OCI-LY3 (cell line): ENCODE measurements at regions not wholly inside any gene's neighbourhood (a gene's known extent, or its start where the extent isn't known, plus 50 kb on each side); places are given as distances from the start of the nearest gene placed in this dataset.

Experiments
- H2AFZ ChIP-seq: fragments of 200-600, 300-600 bp; shearing (Covaris generic); 2 replicates; pipeline ENCODE4 v1.6.0; 2014; ENCODE audit warnings: antibody characterized with exemption, low read depth, low read length
- H3K27ac ChIP-seq: fragments of 200-600, 300-600 bp; sonication (generic); 2 replicates; pipeline ENCODE4 v1.5.1; 2014; ENCODE audit warnings: mild to moderate bottlenecking, low read length, moderate library complexity, mixed read lengths
- H3K27me3 ChIP-seq: fragments of 200-600, 300-600 bp; sonication (generic); 2 replicates; pipeline ENCODE4 v1.6.1; 2014; ENCODE audit warnings: low read depth, low read length, mixed read lengths
- H3K36me3 ChIP-seq: fragments of 200-600, 300-600 bp; sonication (generic); replicated peaks from 2 replicates; pipeline ENCODE3; 2014; ENCODE audit warnings: low read depth, low read length, mixed read lengths
- H3K4me1 ChIP-seq: fragments of 300-600, 200-600 bp; sonication (generic); 2 replicates; pipeline ENCODE4 v1.6.1; 2014; ENCODE audit warnings: low read length, mixed read lengths
- H3K4me2 ChIP-seq: fragments of 200-600, 300-600 bp; sonication (generic); 2 replicates; pipeline ENCODE4 v1.6.1; 2014; ENCODE audit warnings: low read length, mixed read lengths
- H3K4me3 ChIP-seq: fragments of 300-600, 200-600 bp; sonication (generic); 2 replicates; pipeline ENCODE4 v1.5.1; 2014; ENCODE audit warnings: antibody characterized with exemption, mild to moderate bottlenecking, low read length, moderate library complexity
- H3K79me2 ChIP-seq: fragments of 300-600, 200-600 bp; shearing (Covaris generic); 2 replicates; pipeline ENCODE4 v1.6.1; 2014; ENCODE audit warnings: mild to moderate bottlenecking, low read length, mixed read lengths
- H3K9ac ChIP-seq: fragments of 300-600, 200-600 bp; shearing (Covaris generic); 2 replicates; pipeline ENCODE4 v1.6.0; 2014; ENCODE audit warnings: mild to moderate bottlenecking, low read length, moderate library complexity
- H3K9me3 ChIP-seq: fragments of 200-600, 300-600 bp; shearing (Covaris generic); 2 replicates; pipeline ENCODE4 v1.6.1; 2014; ENCODE audit warnings: low read length, mixed read lengths; ENCODE audit not compliant: insufficient read depth
- H4K20me1 ChIP-seq: fragments of 200-600, 300-600 bp; sonication (generic); 2 replicates; pipeline ENCODE4 v1.6.1; 2016; ENCODE audit warnings: low read length, mixed read lengths; ENCODE audit not compliant: insufficient read depth
- CTCF ChIP-seq: fragments of 200-600, 300-600 bp; sonication (generic); IDR thresholded peaks from 2 replicates; pipeline ENCODE4 v1.5.1; 2014; ENCODE audit warnings: antibody characterized with exemption, low read length, low read depth
- EZH2phosphoT487 ChIP-seq: fragments of 200-600 bp; shearing (Covaris generic); IDR thresholded peaks from 2 replicates; pipeline ENCODE4 v1.6.1; 2018; ENCODE audit warnings: antibody characterized with exemption, mixed run types, low read depth

- Histone ChIP-seq H3K9ac (no peak overlapping the region), H3K79me2 (no peaks in the 10 kb centered on the region), H2AFZ (no peak overlapping the region), H3K9me3 (no peaks in the 10 kb centered on the region), H4K20me1 (no peaks in the 10 kb centered on the region), H3K4me3 (no peak overlapping the region), H3K27me3 (no peaks in the 10 kb centered on the region), H3K27ac (no peak overlapping the region), H3K4me2 (no peak overlapping the region), H3K4me1 (no peaks in the 10 kb centered on the region), H3K36me3 (no peaks in the 10 kb centered on the region)
- TF ChIP-seq EZH2phosphoT487 (no peak), CTCF (no peak)
These were observed 428.5 kb upstream of the FBXO33 start for GRCh38 chr14:39860596-39861228.

- Histone ChIP-seq H4K20me1 (no peaks in the 10 kb centered on the region), H3K4me2 (no peak overlapping the region)
These were observed 427.1 kb upstream of the FBXO33 start for GRCh38 chr14:39859314-39859713.

GRCh38 chr14:39857376-39858055 lies 425.3 kb upstream of the FBXO33 start:
- Histone ChIP-seq H3K9me3 (no peaks in the 10 kb centered on the region), H3K79me2 (no peaks in the 10 kb centered on the region), H2AFZ (no peak overlapping the region), H3K27me3 (no peaks in the 10 kb centered on the region), H4K20me1 (no peaks in the 10 kb centered on the region), H3K36me3 (no peaks in the 10 kb centered on the region), H3K4me2 (no peak overlapping the region), H3K9ac (no peak overlapping the region), H3K4me1 (no peaks in the 10 kb centered on the region), H3K4me3 (no peak overlapping the region), H3K27ac (no peak overlapping the region)
- TF ChIP-seq EZH2phosphoT487 (no peak), CTCF (no peak)

More at GRCh38 chr14:39859314-39859713, 427.1 kb upstream of the FBXO33 start:
- Histone ChIP-seq H2AFZ (no peak overlapping the region), H3K9ac (no peak overlapping the region), H3K9me3 (no peaks in the 10 kb centered on the region), H3K27me3 (no peaks in the 10 kb centered on the region), H3K27ac (no peak overlapping the region), H3K4me1 (no peaks in the 10 kb centered on the region), H3K79me2 (no peaks in the 10 kb centered on the region), H3K36me3 (no peaks in the 10 kb centered on the region), H3K4me3 (no peak overlapping the region)
- no peak for TF ChIP-seq EZH2phosphoT487
- TF ChIP-seq CTCF, result no peak

- Histone ChIP-seq H3K9ac (no peak overlapping the region), H3K27me3 (no peaks in the 10 kb centered on the region), H3K9me3 (no peaks in the 10 kb centered on the region), H3K79me2 (no peaks in the 10 kb centered on the region), H3K4me2 (no peak overlapping the region), H2AFZ (no peak overlapping the region), H3K4me1 (no peaks in the 10 kb centered on the region), H3K4me3 (no peak overlapping the region), H3K36me3 (no peaks in the 10 kb centered on the region), H4K20me1 (no peaks in the 10 kb centered on the region), H3K27ac (no peak overlapping the region)
- TF ChIP-seq CTCF (no peak), EZH2phosphoT487 (no peak)
These were observed 421.2 kb upstream of the FBXO33 start for GRCh38 chr14:39853441-39853840.
